Pancreas (tissue), 10 donors: ENCODE measurements at regions not wholly inside any gene's neighbourhood (a gene's known extent, or its start where the extent isn't known, plus 50 kb on each side); places are given as distances from the start of the nearest gene placed in this dataset.

ENCODE experiments used
- ATAC-seq, 4 donors: fragments of 200-7000 bp; cut with Tn5 transposase; one replicate each; pipeline versions ENCODE4 v1.8.0 to v1.9.1; 2020; ENCODE audit warnings: mild to moderate bottlenecking in 4 of 4, moderate library complexity in 4 of 4
- DNase-seq, 6 donors: peaks; one replicate each; pipeline ENCODE4 v3.0.0-alpha.2; 2020
- FAIRE-seq: peaks from 2 replicates; lab custom pipeline; 2012; peaks lifted over from hg19 to GRCh38; lab: Jason Lieb, UNC
- H3K27ac ChIP-seq, 4 donors: fragments of 200-600 bp; sonication (generic); 1 replicate in 3 of 4; 2 replicates in 1 of 4; pipeline versions ENCODE4 v1.5.0 to v1.8.0; 2020
- H3K27me3 ChIP-seq, 4 donors: fragments of 200-600 bp; one replicate each; pipeline ENCODE4 v1.8.0; 2021
- H3K36me3 ChIP-seq, 3 donors: fragments of 200-600 bp; sonication (generic) in 1 of 3; one replicate each; pipeline versions ENCODE4 v1.5.0 to v1.8.0; 2020 to 2021
- H3K4me1 ChIP-seq, 3 donors: fragments of 200-600 bp; one replicate each; pipeline ENCODE4 v1.8.0; 2021
- H3K4me3 ChIP-seq, 4 donors: fragments of 200-600 bp; sonication (generic) in 2 of 4; one replicate each; pipeline versions ENCODE4 v1.5.0 to v1.8.0; 2020 to 2021
- H3K9me3 ChIP-seq, 4 donors: fragments of 200-600 bp; one replicate each; pipeline ENCODE4 v1.8.0; 2021
- CTCF ChIP-seq, 4 donors: fragments of 200-600 bp; sonication (generic) in 3 of 4; IDR thresholded peaks; one replicate each; pipeline versions ENCODE4 v1.5.0 to v1.8.0; 2021; ENCODE audit warnings: antibody characterized with exemption in 4 of 4
- WGBS, 2 donors: extraction: QIAGEN DNeasy Blood & Tissue Kit; methylation state at CpG; one replicate each; pipeline ENCODE4 v1.1.7; 2013; 5-methylcytosine and 5-hydroxymethylcytosine counted together
- intact Hi-C, 3 donors: fragments of 100-400 bp; cut with DNase I; formaldehyde crosslinking; loops; one replicate each; pipeline versions ENCODE4 v1.11.1 to v1.14.2; 2022
- donor health status: healthy with polysubstance abuse.
- donor health status: DM: no; HTN: no; CAD: no; lungs with moderate emphysema.
- donor health status: DM: no; HTN: no; CAD: no.
- donor health status: control.
- donor health status: control.
- donor health status: Bipolar disorder and iron deficiency.
- donor health status: DM: yes; HTN: yes; CAD: no.
- donor health status: DM: no; HTN: no; CAD: no.
- donor health status: DM: no; HTN: no; CAD: no.
- donor health status: DM: yes; HTN: yes; CAD: no.

GRCh38 chr12:34377243-34378035 is 355.1 kb downstream of the ALG10 start:
- WGBS, 2 donors, result 51 to 59% methylated on average over 35 of the region's 35 CpGs
- no peak overlapping the region for H3K27ac ChIP-seq
- no peaks in the 10 kb centered on the region for H3K9me3 ChIP-seq
- H3K27me3 ChIP-seq, result no peaks in the 10 kb centered on the region
- no peak overlapping the region for H3K4me3 ChIP-seq
- ATAC-seq (no peak), DNase-seq (no peak), FAIRE-seq (no peak)
- H3K36me3 ChIP-seq, result no peaks in the 10 kb centered on the region
- TF ChIP-seq CTCF (IDR thresholded peaks at IDR 0.05), result no peak
- intact Hi-C loops, result no loop called here
- H3K4me1 ChIP-seq, result no peaks in the 10 kb centered on the region

- DNase-seq (no peak), FAIRE-seq (no peak), ATAC-seq (no peak)
- H3K4me3 ChIP-seq, result no peak overlapping the region
- H3K27me3 ChIP-seq, result no peaks in the 10 kb centered on the region
- TF ChIP-seq CTCF (IDR thresholded peaks at IDR 0.05), result no peak
- H3K27ac ChIP-seq, result no peak overlapping the region
- no peaks in the 10 kb centered on the region for H3K4me1 ChIP-seq
- no peaks in the 10 kb centered on the region for H3K9me3 ChIP-seq
- H3K36me3 ChIP-seq, result no peaks in the 10 kb centered on the region
- WGBS, 2 donors, result 43 to 50% methylated on average over 16 of the region's 16 CpGs
- intact Hi-C loops, result no loop called here
These were observed 356.8 kb downstream of the ALG10 start for GRCh38 chr12:34379142-34379541.

- no peak for TF ChIP-seq CTCF (IDR thresholded peaks at IDR 0.05)
- H3K4me3 ChIP-seq, result no peak overlapping the region
- no peak for FAIRE-seq
- WGBS, 2 donors, result 62 to 66% methylated on average over 13 of the region's 13 CpGs
- no peaks in the 10 kb centered on the region for H3K27me3 ChIP-seq
- ATAC-seq, result no peak
- DNase-seq, result no peak
- intact Hi-C loops, result no loop called here
- H3K4me1 ChIP-seq, result no peaks in the 10 kb centered on the region
- H3K36me3 ChIP-seq, result no peaks in the 10 kb centered on the region
- no peaks in the 10 kb centered on the region for H3K9me3 ChIP-seq
- no peak overlapping the region for H3K27ac ChIP-seq
These were observed 362.4 kb downstream of the ALG10 start for GRCh38 chr12:34384693-34385092.

GRCh38 chr12:34386016-34386415 is 363.7 kb downstream of the ALG10 start:
- Histone ChIP-seq H3K27me3 (no peaks in the 10 kb centered on the region), H3K9me3 (no peaks in the 10 kb centered on the region), H3K36me3 (no peaks in the 10 kb centered on the region), H3K4me3 (no peak overlapping the region), H3K4me1 (no peaks in the 10 kb centered on the region), H3K27ac (no peak overlapping the region)
- DNase-seq (no peak), FAIRE-seq (no peak), ATAC-seq (no peak)
- 46 to 55% methylated on average over 13 of the region's 13 CpGs for WGBS, 2 donors
- intact Hi-C loops, result no loop called here
- no peak for TF ChIP-seq CTCF (IDR thresholded peaks at IDR 0.05)

GRCh38 chr12:34386621-34387255 is 364.4 kb downstream of the ALG10 start:
- Histone ChIP-seq H3K9me3 (no peaks in the 10 kb centered on the region), H3K4me3 (no peak overlapping the region), H3K27me3 (no peaks in the 10 kb centered on the region), H3K36me3 (no peaks in the 10 kb centered on the region), H3K27ac (no peak overlapping the region), H3K4me1 (no peaks in the 10 kb centered on the region)
- peak in 1 of 6 donors; percentile 38 for DNase-seq
- FAIRE-seq, result no peak
- TF ChIP-seq CTCF (IDR thresholded peaks at IDR 0.05), result no peak
- WGBS, 2 donors, result 55 to 64% methylated on average over 24 of the region's 24 CpGs
- intact Hi-C loops, result no loop called here
- ATAC-seq, result no peak
